ENCODE measurements at regions not wholly inside any gene's neighbourhood (a gene's known extent, or its start where the extent isn't known, plus 50 kb on each side); places are given as distances from the start of the nearest gene placed in this dataset.

GRCh38 chr17:79196913-79197312, 122.3 kb downstream of the ENGASE start:
- no peak for TF ChIP-seq POLR2A (IDR thresholded peaks at IDR 0.05)
- TF ChIP-seq, protein P1, sequence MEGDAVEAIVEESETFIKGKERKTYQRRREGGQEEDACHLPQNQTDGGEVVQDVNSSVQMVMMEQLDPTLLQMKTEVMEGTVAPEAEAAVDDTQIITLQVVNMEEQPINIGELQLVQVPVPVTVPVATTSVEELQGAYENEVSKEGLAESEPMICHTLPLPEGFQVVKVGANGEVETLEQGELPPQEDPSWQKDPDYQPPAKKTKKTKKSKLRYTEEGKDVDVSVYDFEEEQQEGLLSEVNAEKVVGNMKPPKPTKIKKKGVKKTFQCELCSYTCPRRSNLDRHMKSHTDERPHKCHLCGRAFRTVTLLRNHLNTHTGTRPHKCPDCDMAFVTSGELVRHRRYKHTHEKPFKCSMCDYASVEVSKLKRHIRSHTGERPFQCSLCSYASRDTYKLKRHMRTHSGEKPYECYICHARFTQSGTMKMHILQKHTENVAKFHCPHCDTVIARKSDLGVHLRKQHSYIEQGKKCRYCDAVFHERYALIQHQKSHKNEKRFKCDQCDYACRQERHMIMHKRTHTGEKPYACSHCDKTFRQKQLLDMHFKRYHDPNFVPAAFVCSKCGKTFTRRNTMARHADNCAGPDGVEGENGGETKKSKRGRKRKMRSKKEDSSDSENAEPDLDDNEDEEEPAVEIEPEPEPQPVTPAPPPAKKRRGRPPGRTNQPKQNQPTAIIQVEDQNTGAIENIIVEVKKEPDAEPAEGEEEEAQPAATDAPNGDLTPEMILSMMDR (IDR thresholded peaks at IDR 0.05): no peak
